HepG2 (cell line): ENCODE measurements at regions not wholly inside any gene's neighbourhood (a gene's known extent, or its start where the extent isn't known, plus 50 kb on each side); places are given as distances from the start of the nearest gene placed in this dataset.

Experiments
- ATAC-seq: fragments of 200-7000 bp; cut with Tn5 transposase; 3 replicates; pipeline ENCODE4 v1.9.1; 2020; ENCODE audit warnings: mild to moderate bottlenecking, moderate library complexity
- BruUV-seq: library from RNA; stranded (reverse); fragments of 400-500 nt; replicated peaks from 2 replicates; lab custom pipeline; 2021; lab: Mats Ljungman, UMichigan
- CTCF ChIA-PET: fragments of 300-600 bp; formaldehyde crosslinking; extraction: SDS; loops from one replicate; lab custom pipeline; 2021; ENCODE audit warnings: low total read pairs, inconsistent platforms, low intra/inter-chr PET ratio; lab: Yijun Ruan, JAX
- POLR2A ChIA-PET: fragments of 350-600 bp; sonication (Branson Sonifier 250); formaldehyde crosslinking; loops from one replicate; lab custom pipeline; 2020; ENCODE audit warnings: antibody characterized with exemption, inconsistent platforms; lab: Yijun Ruan, JAX
- DNase-seq: peaks from one replicate; pipeline ENCODE4 v3.0.0-alpha.2; 2015; ENCODE audit warnings: low spot score
- FAIRE-seq: peaks from 3 replicates; lab custom pipeline; 2011; peaks lifted over from hg19 to GRCh38; lab: Jason Lieb, UNC
- H2AFZ ChIP-seq: one replicate; pipeline ENCODE4 v1.6.1; 2011; ENCODE audit warnings: low read length, inconsistent platforms
- H3K27ac ChIP-seq: fragments of 300-600 bp; 3 replicates; pipeline ENCODE4 v1.8.0; 2011; ENCODE audit warnings: mixed run types, mild to moderate bottlenecking, mixed read lengths, low read length, inconsistent platforms; ENCODE audit not compliant: insufficient read depth; ENCODE audit errors: extremely low read length
- H3K27me3 ChIP-seq, 2 experiments: fragments of 200-600 bp in 1 of 2; 2 replicates in 1 of 2; 3 replicates in 1 of 2; pipeline versions ENCODE4 v1.6.0 to v1.8.0; 2011; ENCODE audit warnings: low read length in 2 of 2, mild to moderate bottlenecking in 2 of 2, moderate library complexity in 2 of 2, inconsistent platforms in 1 of 2; ENCODE audit not compliant: insufficient read depth in 2 of 2, control insufficient read depth in 1 of 2
- H3K36me3 ChIP-seq, 2 experiments: fragments of 200-600 bp in 1 of 2; replicated peaks in 1 of 2; 2 replicates in 1 of 2; 3 replicates in 1 of 2; pipeline versions ENCODE4 v1.5.1 to v1.8.0; 2011; ENCODE audit warnings: low read length in 2 of 2, inconsistent platforms in 1 of 2; ENCODE audit not compliant: insufficient read depth in 2 of 2, control insufficient read depth in 1 of 2
- H3K4me1 ChIP-seq: 2 replicates; pipeline ENCODE4 v1.5.1; 2012; ENCODE audit warnings: low read length, inconsistent platforms; ENCODE audit not compliant: insufficient read depth
- H3K4me2 ChIP-seq: 2 replicates; pipeline ENCODE4 v1.6.0; 2011; ENCODE audit warnings: low read depth, low read length, inconsistent platforms
- H3K4me3 ChIP-seq, 3 experiments: fragments of 200-600 bp in 1 of 3; sonication (generic), shearing (Covaris generic) in 1 of 3; replicated peaks in 1 of 3; 2 replicates each; pipeline ENCODE4 v1.5.1; 2011 to 2016; ENCODE audit warnings: low read length in 3 of 3, inconsistent platforms in 2 of 3, low read depth in 2 of 3, mild to moderate bottlenecking in 2 of 3, control low read depth in 1 of 3, mixed read lengths in 1 of 3; ENCODE audit not compliant: insufficient read depth in 1 of 3
- H3K79me2 ChIP-seq: one replicate; pipeline ENCODE4 v1.6.1; 2011; ENCODE audit warnings: low read length, inconsistent platforms; ENCODE audit not compliant: insufficient read depth
- H3K9ac ChIP-seq: 2 replicates; pipeline ENCODE4 v1.6.0; 2011; ENCODE audit warnings: mild to moderate bottlenecking, low read depth, low read length, inconsistent platforms; ENCODE audit not compliant: insufficient read depth
- H3K9me3 ChIP-seq: 2 replicates; pipeline ENCODE4 v1.5.1; 2012; ENCODE audit warnings: mild to moderate bottlenecking, low read length
- H4K20me1 ChIP-seq: 2 replicates; pipeline ENCODE4 v1.6.0; 2011; ENCODE audit warnings: inconsistent platforms, mild to moderate bottlenecking, low read length, moderate library complexity; ENCODE audit not compliant: insufficient read depth
- GATAD2A ChIP-seq: IDR thresholded peaks from 2 replicates; pipeline ENCODE4 v1.6.1; 2016
- HNRNPLL ChIP-seq: fragments of 200-400 bp; formaldehyde crosslinking; IDR thresholded peaks from 2 replicates; pipeline ENCODE4 v1.6.1; 2017; ENCODE audit warnings: mild to moderate bottlenecking, low read depth, low read length; ENCODE audit not compliant: poor library complexity, severe bottlenecking
- HOXA7 ChIP-seq: sonication (generic); formaldehyde crosslinking; IDR thresholded peaks from 2 replicates; pipeline ENCODE4 v1.8.1; 2022; ENCODE audit warnings: mild to moderate bottlenecking, missing genetic modification reagents, moderate library complexity
- PATZ1 ChIP-seq: sonication (generic); formaldehyde crosslinking; IDR thresholded peaks from 2 replicates; pipeline ENCODE4 v1.4.0; 2020; ENCODE audit warnings: missing genetic modification reagents
- PHF20 ChIP-seq: sonication (generic); formaldehyde crosslinking; IDR thresholded peaks from 2 replicates; pipeline ENCODE4 v1.5.0; 2020; ENCODE audit warnings: mild to moderate bottlenecking, missing genetic modification reagents
- RCOR2 ChIP-seq: IDR thresholded peaks from 2 replicates; pipeline ENCODE4 v1.6.1; 2016; ENCODE audit warnings: missing biosample characterization, missing genetic modification reagents
- SMARCE1 ChIP-seq: fragments of 450-650 bp; IDR thresholded peaks from 2 replicates; pipeline ENCODE4 v1.6.1; 2017; ENCODE audit warnings: borderline replicate concordance
- YEATS2 ChIP-seq: sonication (generic); formaldehyde crosslinking; IDR thresholded peaks from 2 replicates; pipeline ENCODE4 v1.4.0; 2020; ENCODE audit warnings: missing genetic modification reagents, borderline replicate concordance
- ZBTB44 ChIP-seq: sonication (generic); formaldehyde crosslinking; IDR thresholded peaks from 2 replicates; pipeline ENCODE4 v1.4.0; 2020; ENCODE audit warnings: missing genetic modification reagents
- ZNF34 ChIP-seq: sonication (generic); formaldehyde crosslinking; IDR thresholded peaks from 2 replicates; pipeline ENCODE4 v1.4.0; 2020; ENCODE audit warnings: mild to moderate bottlenecking, missing genetic modification reagents, borderline replicate concordance
- ZNF367 ChIP-seq: sonication (generic); formaldehyde crosslinking; IDR thresholded peaks from 2 replicates; pipeline ENCODE4 v1.4.0; 2020; ENCODE audit warnings: missing genetic modification reagents, borderline replicate concordance
- ZNF432 ChIP-seq: sonication (generic); formaldehyde crosslinking; IDR thresholded peaks from 2 replicates; pipeline ENCODE4 v1.5.0; 2020; ENCODE audit warnings: missing genetic modification reagents, mild to moderate bottlenecking, borderline replicate concordance
- ZNF609 ChIP-seq: sonication (generic); formaldehyde crosslinking; IDR thresholded peaks from 2 replicates; pipeline ENCODE4 v1.4.0; 2020; ENCODE audit warnings: mild to moderate bottlenecking, missing genetic modification reagents, borderline replicate concordance
- WGBS: methylation state at CpG from one replicate; pipeline ENCODE4 v1.1.6; 2017; ENCODE audit warnings: low lambda C conversion rate; 5-methylcytosine and 5-hydroxymethylcytosine counted together
- in situ Hi-C: cut with HindIII; loops from 2 replicates; pipeline ENCODE4 v1.10.0; 2017; ENCODE audit warnings: low pct_unique_long_range_greater_than_20kb; ENCODE audit not compliant: extremely low pct_ligation_motif_present
- intact Hi-C: fragments of 100-400 bp; cut with micrococcal nuclease; formaldehyde crosslinking; loops from one replicate; pipeline ENCODE4 v1.10.0; 2022; ENCODE audit not compliant: unreplicated experiment
- TF ChIP-seq, protein P1 (sequence below): IDR thresholded peaks from 2 replicates; pipeline ENCODE4 v1.6.1; 2016; ENCODE audit warnings: low read depth

DNA sequence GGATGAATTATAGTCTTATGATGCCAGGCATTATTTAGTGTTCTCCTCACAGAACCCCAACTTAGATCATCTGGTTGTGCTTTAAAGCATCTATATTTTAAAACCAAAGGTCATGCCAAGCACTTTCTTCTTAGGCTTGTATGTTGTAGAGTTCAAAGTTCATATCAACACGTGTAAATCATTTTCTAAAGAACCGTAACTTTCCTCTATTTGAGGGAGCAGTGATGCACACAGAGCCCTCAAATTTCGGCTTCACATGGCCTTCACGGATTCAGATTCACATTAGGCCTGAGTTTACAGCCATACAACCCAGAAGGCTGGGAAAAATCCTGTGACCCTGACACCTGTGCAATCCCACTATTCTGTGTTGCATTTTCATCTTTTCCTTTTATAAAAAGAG is 52.1 kb upstream of the SEC16B start (continued):
- TF ChIP-seq PHF20 (CRISPR knock-in tag) (0 out of 2 replicates have a peak, but pooled peaks have one; percentile 29), ZNF34 (CRISPR knock-in tag) (no peak), HNRNPLL (no peak)

GRCh38 chr1:178023181-178023618 is 53.3 kb upstream of the SEC16B start:
- no TSS peak for BruUV-seq
- in situ Hi-C loops = no loop called here
- Histone ChIP-seq H3K9me3 (no peaks in the 10 kb centered on the region), H3K4me3 (no peak overlapping the region; a peak in 1 of 6 replicates), H3K27ac (peak overlapping the region; percentile 83), H2AFZ (no peak overlapping the region), H4K20me1 (no peaks in the 10 kb centered on the region), H3K36me3 (no peaks in the 10 kb centered on the region), H3K4me1 (peaks cover 65% of the 10 kb centered on the region), H3K79me2 (no peaks in the 10 kb centered on the region), H3K9ac (peak overlapping the region; percentile 49), H3K4me2 (peak overlapping the region; percentile 57), H3K27me3 (no peaks in the 10 kb centered on the region)
- ATAC-seq = peak; percentile 41
- FAIRE-seq = no peak
- intact Hi-C loops = loop anchor here (5.0 kb wide), 1 partner anchor 56 kb away; no protein-coding TSS in a partner anchor
- CTCF ChIA-PET = no interaction called here
- peak; percentile 68 for DNase-seq
- POLR2A ChIA-PET = no interaction called here
- 47% methylated on average over 2 of the region's 2 CpGs for WGBS
- TF ChIP-seq HOXA7 (no peak), ZNF432 (CRISPR knock-in tag) (no peak), SMARCE1 (no peak), ZNF609 (CRISPR knock-in tag) (no peak), PATZ1 (CRISPR knock-in tag) (no peak), GATAD2A (peak; percentile 82), RCOR2 (CRISPR knock-in tag) (no peak), ZNF367 (no peak), YEATS2 (CRISPR knock-in tag) (no peak), ZBTB44 (CRISPR knock-in tag) (no peak)
- TF ChIP-seq, protein P1, sequence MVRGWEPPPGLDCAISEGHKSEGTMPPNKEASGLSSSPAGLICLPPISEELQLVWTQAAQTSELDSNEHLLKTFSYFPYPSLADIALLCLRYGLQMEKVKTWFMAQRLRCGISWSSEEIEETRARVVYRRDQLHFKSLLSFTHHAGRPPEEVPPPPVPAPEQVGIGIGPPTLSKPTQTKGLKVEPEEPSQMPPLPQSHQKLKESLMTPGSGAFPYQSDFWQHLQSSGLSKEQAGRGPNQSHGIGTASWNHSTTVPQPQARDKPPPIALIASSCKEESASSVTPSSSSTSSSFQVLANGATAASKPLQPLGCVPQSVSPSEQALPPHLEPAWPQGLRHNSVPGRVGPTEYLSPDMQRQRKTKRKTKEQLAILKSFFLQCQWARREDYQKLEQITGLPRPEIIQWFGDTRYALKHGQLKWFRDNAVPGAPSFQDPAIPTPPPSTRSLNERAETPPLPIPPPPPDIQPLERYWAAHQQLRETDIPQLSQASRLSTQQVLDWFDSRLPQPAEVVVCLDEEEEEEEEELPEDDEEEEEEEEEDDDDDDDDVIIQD (CRISPR knock-in tag) = 0 out of 2 replicates have a peak, but pooled peaks have one; percentile 17
